ENCODE measurements at regions not wholly inside any gene's neighbourhood (a gene's known extent, or its start where the extent isn't known, plus 50 kb on each side); places are given as distances from the start of the nearest gene placed in this dataset.

DNA sequence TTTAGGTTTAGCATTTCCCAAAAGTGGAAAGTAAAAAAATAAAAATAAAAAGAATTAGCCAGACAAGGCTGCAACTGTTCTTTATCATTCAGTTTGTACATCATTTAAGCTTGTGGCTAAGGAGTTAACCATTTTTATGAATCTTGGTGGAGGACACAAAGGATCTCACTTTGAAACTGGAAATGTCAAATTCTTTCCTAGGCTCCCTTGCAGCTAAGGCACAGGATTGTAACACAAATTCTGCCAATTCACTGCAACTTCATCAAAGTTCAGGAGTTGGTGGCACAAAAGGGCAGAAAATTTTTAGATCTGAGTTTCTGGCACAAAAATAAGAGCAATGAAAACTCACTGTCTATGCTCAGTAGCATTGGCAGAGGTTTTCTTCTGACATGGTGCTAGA, 211.2 kb upstream of the SYT10 start:
- no peaks in the 10 kb centered on the region for H3K9me2 ChIP-seq (ENCODE audit: insufficient read depth)
- no peak overlapping the region for H3K4me3 ChIP-seq (replicated peaks in 1 of 2; ENCODE audit: low read depth in 1 of 2, low read length in 2 of 2)
- POLR2A ChIA-PET, result no interaction called here
- TF ChIP-seq EGR1 (IDR thresholded peaks at IDR 0.05; ENCODE audit: low read depth) (no peak), FOSL1 (IDR thresholded peaks at IDR 0.05; ENCODE audit: low read depth) (no peak), EZH2phosphoT487 (IDR thresholded peaks at IDR 0.05; ENCODE audit: borderline replicate concordance) (no peak), CBX3 (IDR thresholded peaks at IDR 0.05; ENCODE audit: low read depth) (no peak)
- RAD21 ChIA-PET (ENCODE audit: low non-redundant PET in 1 of 2, low total read pairs in 2 of 2, uncharacterized antibody in 2 of 2, unreplicated experiment in 2 of 2), result no interaction called here
- no peak overlapping the region for H3K27ac ChIP-seq (ENCODE audit: low read depth, low read length)
- CTCF ChIA-PET, result no interaction called here
- H3K4me1 ChIP-seq (ENCODE audit: control insufficient read depth in 1 of 2, insufficient read depth in 2 of 2, low read length in 2 of 2), result no peaks in the 10 kb centered on the region
- no peaks in the 10 kb centered on the region for H3K27me3 ChIP-seq (ENCODE audit: insufficient read depth, low read length)
- H3K4me2 ChIP-seq (ENCODE audit: low read length), result no peak overlapping the region
- H3K36me3 ChIP-seq (ENCODE audit: control insufficient read depth in 1 of 2, insufficient read depth in 2 of 2, low read length in 2 of 2), result no peaks in the 10 kb centered on the region
- no peaks in the 10 kb centered on the region for H3K79me2 ChIP-seq (ENCODE audit: insufficient read depth, low read length)
- no peak for ATAC-seq
- no peak overlapping the region for H2AFZ ChIP-seq (ENCODE audit: low read depth, low read length, poor library complexity, severe bottlenecking)
- H3K9ac ChIP-seq (ENCODE audit: low read length), result no peak overlapping the region
- intact Hi-C loops (cut with micrococcal nuclease), result no loop called here
- DNase-seq (ENCODE audit: low read depth, low spot score), result no peak
- H4K20me1 ChIP-seq (ENCODE audit: insufficient read depth), result no peaks in the 10 kb centered on the region
- no TSS peak for BruUV-seq (replicated peaks)
- peaks cover 0 to 6% of the 10 kb centered on the region in 2 experiments; a peak in 1 of 4 replicates for H3K9me3 ChIP-seq (ENCODE audit: control insufficient read depth in 1 of 2, insufficient read depth in 1 of 2, low read depth in 1 of 2, low read length in 2 of 2)

- no peak overlapping the region for H3K4me3 ChIP-seq (replicated peaks in 1 of 2; ENCODE audit: low read depth in 1 of 2, low read length in 2 of 2)
- RAD21 ChIA-PET (ENCODE audit: low non-redundant PET in 1 of 2, low total read pairs in 2 of 2, uncharacterized antibody in 2 of 2, unreplicated experiment in 2 of 2), result no interaction called here
- no peak overlapping the region for H3K27ac ChIP-seq (ENCODE audit: low read depth, low read length)
- intact Hi-C loops (cut with micrococcal nuclease), result no loop called here
- H3K27me3 ChIP-seq (ENCODE audit: insufficient read depth, low read length), result no peaks in the 10 kb centered on the region
- POLR2A ChIA-PET, result no interaction called here
- peaks cover 0 to 6% of the 10 kb centered on the region in 2 experiments; a peak in 1 of 4 replicates for H3K9me3 ChIP-seq (ENCODE audit: control insufficient read depth in 1 of 2, insufficient read depth in 1 of 2, low read depth in 1 of 2, low read length in 2 of 2)
- no peak for DNase-seq (ENCODE audit: low read depth, low spot score)
- no peaks in the 10 kb centered on the region for H4K20me1 ChIP-seq (ENCODE audit: insufficient read depth)
- no TSS peak for BruUV-seq (replicated peaks)
- H3K36me3 ChIP-seq (ENCODE audit: control insufficient read depth in 1 of 2, insufficient read depth in 2 of 2, low read length in 2 of 2), result no peaks in the 10 kb centered on the region
- CTCF ChIA-PET, result no interaction called here
- H3K9ac ChIP-seq (ENCODE audit: low read length), result no peak overlapping the region
- H3K4me1 ChIP-seq (ENCODE audit: control insufficient read depth in 1 of 2, insufficient read depth in 2 of 2, low read length in 2 of 2), result no peaks in the 10 kb centered on the region
- H3K4me2 ChIP-seq (ENCODE audit: low read length), result no peak overlapping the region
- no peak for TF ChIP-seq EZH2phosphoT487 (IDR thresholded peaks at IDR 0.05; ENCODE audit: borderline replicate concordance)
- TF ChIP-seq SP1 (IDR thresholded peaks at IDR 0.05; ENCODE audit: low read depth), result no peak
- H2AFZ ChIP-seq (ENCODE audit: low read depth, low read length, poor library complexity, severe bottlenecking), result no peak overlapping the region
- H3K9me2 ChIP-seq (ENCODE audit: insufficient read depth), result no peaks in the 10 kb centered on the region
- ATAC-seq, result no peak
- no peaks in the 10 kb centered on the region for H3K79me2 ChIP-seq (ENCODE audit: insufficient read depth, low read length)
Measured at GRCh38 chr12:33653362-33653761, 213.7 kb upstream of the SYT10 start.

Data from HCT116 (cell line).